MCF 10A (cell line): ENCODE measurements at regions not wholly inside any gene's neighbourhood (a gene's known extent, or its start where the extent isn't known, plus 50 kb on each side); places are given as distances from the start of the nearest gene placed in this dataset.

ENCODE experiments used
- BruUV-seq: library from RNA; stranded (reverse); fragments of 400-500 nt; replicated peaks from 2 replicates; lab custom pipeline; 2021; lab: Mats Ljungman, UMichigan
- CTCF ChIA-PET: fragments of 300-600 bp; sonication (Branson Sonifier 250); formaldehyde crosslinking; extraction: SDS; loops from one replicate; lab custom pipeline; 2021; ENCODE audit warnings: antibody characterized with exemption, inconsistent platforms; lab: Yijun Ruan, JAX
- POLR2A ChIA-PET: fragments of 300-600, 350-650 bp; sonication (Branson Sonifier 250); formaldehyde crosslinking; extraction: SDS; loops from one replicate; lab custom pipeline; 2020; ENCODE audit warnings: antibody characterized with exemption, inconsistent platforms; lab: Yijun Ruan, JAX
- DNase-seq: peaks from one replicate; pipeline ENCODE4 v3.0.0-alpha.2; 2018; ENCODE audit not compliant: unreplicated experiment
- H3K27ac Mint-ChIP-seq: one replicate; pipeline ENCODE4 v1.8.0; 2022; ENCODE audit warnings: mild to moderate bottlenecking, low read depth, mixed read lengths; ENCODE audit not compliant: unreplicated experiment
- H3K27me3 Mint-ChIP-seq: one replicate; pipeline ENCODE4 v1.8.0; 2022; ENCODE audit warnings: mixed read lengths; ENCODE audit not compliant: insufficient read depth, unreplicated experiment
- H3K36me3 Mint-ChIP-seq: one replicate; pipeline ENCODE4 v1.8.0; 2022; ENCODE audit warnings: mild to moderate bottlenecking, moderate library complexity, mixed read lengths; ENCODE audit not compliant: insufficient read depth, unreplicated experiment
- H3K4me1 Mint-ChIP-seq: one replicate; pipeline ENCODE4 v1.8.0; 2022; ENCODE audit warnings: mixed read lengths; ENCODE audit not compliant: insufficient read depth, unreplicated experiment
- H3K4me3 Mint-ChIP-seq: one replicate; pipeline ENCODE4 v1.8.0; 2022; ENCODE audit warnings: mild to moderate bottlenecking, moderate library complexity, mixed read lengths; ENCODE audit not compliant: unreplicated experiment
- H3K9me3 Mint-ChIP-seq: one replicate; pipeline ENCODE4 v1.8.0; 2022; ENCODE audit warnings: mixed read lengths; ENCODE audit not compliant: unreplicated experiment
- intact Hi-C: fragments of 100-400 bp; cut with micrococcal nuclease; formaldehyde crosslinking; loops from 2 replicates; pipeline ENCODE4 v1.14.1; 2022
- TF ChIP-seq, protein P1 (sequence below): fragments of 200-600 bp; IDR thresholded peaks from one replicate; pipeline ENCODE4 v1.8.0; 2022; ENCODE audit warnings: antibody characterized with exemption, mild to moderate bottlenecking; ENCODE audit not compliant: unreplicated experiment

DNA sequence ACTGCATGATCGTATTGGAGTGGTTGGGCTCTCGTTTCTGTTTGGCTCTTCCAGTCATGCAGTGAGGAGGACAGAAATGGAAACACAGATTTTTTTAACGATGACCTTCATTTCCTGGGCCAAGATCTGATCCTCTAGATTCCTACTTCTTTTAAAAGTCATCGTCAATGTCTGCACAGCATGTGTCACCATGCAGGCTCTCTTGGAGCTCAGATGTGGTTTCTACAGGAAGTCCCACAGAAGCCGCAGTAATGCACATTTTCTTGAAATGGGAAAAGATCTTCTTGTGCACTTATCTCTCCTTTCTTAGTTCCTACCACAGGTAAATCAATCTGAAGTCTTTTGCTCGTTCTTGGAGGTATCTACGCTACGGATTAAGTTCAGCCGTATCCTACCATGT, 626.9 kb downstream of the EFNB2 start:
- POLR2A ChIA-PET, result interaction anchor here (0.7 to 1.8 kb wide), 2 partner anchors 9 to 507 kb away, joined by 3 to 4 read pairs; no protein-coding TSS in a partner anchor
- CTCF ChIA-PET, result interaction anchor here (0.9 kb wide), 1 partner anchor 39 kb away, joined by 5 read pairs; no protein-coding TSS in a partner anchor
- Mint-ChIP-seq H3K9me3 (no peaks in the 10 kb centered on the region), H3K36me3 (no peaks in the 10 kb centered on the region), H3K27ac (no peak overlapping the region), H3K4me3 (no peak overlapping the region), H3K4me1 (no peaks in the 10 kb centered on the region), H3K27me3 (no peaks in the 10 kb centered on the region)
- no TSS peak for BruUV-seq
- intact Hi-C loops, result no loop called here
- no peak for DNase-seq
- TF ChIP-seq, protein P1, sequence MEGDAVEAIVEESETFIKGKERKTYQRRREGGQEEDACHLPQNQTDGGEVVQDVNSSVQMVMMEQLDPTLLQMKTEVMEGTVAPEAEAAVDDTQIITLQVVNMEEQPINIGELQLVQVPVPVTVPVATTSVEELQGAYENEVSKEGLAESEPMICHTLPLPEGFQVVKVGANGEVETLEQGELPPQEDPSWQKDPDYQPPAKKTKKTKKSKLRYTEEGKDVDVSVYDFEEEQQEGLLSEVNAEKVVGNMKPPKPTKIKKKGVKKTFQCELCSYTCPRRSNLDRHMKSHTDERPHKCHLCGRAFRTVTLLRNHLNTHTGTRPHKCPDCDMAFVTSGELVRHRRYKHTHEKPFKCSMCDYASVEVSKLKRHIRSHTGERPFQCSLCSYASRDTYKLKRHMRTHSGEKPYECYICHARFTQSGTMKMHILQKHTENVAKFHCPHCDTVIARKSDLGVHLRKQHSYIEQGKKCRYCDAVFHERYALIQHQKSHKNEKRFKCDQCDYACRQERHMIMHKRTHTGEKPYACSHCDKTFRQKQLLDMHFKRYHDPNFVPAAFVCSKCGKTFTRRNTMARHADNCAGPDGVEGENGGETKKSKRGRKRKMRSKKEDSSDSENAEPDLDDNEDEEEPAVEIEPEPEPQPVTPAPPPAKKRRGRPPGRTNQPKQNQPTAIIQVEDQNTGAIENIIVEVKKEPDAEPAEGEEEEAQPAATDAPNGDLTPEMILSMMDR, result no peak

DNA sequence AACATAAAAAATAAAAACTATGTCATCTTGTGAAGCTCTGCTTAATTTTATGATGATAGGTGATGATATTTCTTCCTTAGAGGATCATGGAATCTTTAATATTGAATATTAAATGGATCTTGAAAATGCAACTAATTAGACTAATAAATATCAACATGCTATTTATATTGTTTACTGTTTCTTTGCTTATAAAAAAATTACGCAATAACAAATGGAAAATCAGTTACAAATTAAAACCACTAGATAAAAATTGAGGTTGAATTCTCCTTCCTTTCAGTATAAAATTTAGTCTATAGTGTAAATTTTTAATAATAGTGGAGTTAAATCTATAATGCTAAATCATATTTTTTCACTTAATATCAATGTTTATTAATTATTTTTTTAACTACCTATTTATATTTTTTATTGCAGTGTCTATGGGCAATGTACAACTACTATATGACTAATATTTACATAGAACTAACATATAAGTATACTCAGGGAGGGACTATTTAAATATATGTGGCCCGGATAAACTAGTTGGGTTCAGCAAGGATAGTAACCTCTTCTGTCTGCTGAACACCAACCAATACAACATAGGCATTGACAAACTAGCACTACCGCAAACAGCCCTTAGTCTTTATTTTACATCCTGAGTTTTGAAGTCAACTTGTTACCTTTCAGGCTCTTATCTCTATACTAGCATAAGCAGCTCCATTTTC, 628.0 kb downstream of the EFNB2 start:
- Mint-ChIP-seq H3K27ac (no peak overlapping the region), H3K4me3 (no peak overlapping the region), H3K9me3 (no peaks in the 10 kb centered on the region), H3K36me3 (no peaks in the 10 kb centered on the region), H3K4me1 (no peaks in the 10 kb centered on the region), H3K27me3 (no peaks in the 10 kb centered on the region)
- DNase-seq, result no peak
- ChIA-PET POLR2A (interaction anchor here (1.8 kb wide), 1 partner anchor 10 kb away, joined by 4 read pairs; no protein-coding TSS in a partner anchor), CTCF (no interaction called here)
- intact Hi-C loops, result no loop called here
- BruUV-seq, result no TSS peak
- TF ChIP-seq, protein P1, result no peak

DNA sequence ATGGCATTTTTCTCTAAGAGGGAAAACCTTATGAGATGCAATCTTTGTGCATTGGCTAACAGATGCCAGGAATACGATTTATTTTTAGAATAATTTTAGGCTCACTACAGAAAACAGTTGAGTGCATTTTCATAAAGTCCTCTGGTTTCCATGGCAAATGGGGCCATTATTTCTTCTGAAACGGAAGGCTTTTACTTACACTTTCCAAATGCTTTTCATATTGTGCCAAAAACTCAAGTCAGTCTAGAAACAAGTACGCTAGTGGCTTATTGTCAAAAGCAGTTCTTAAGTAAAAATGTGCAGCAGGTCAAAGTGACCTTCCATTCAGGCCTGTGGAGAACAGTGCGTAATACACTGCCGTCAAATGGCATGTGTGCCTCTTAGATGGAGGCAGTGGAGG, 628.7 kb downstream of the EFNB2 start:
- TF ChIP-seq, protein P1, result no peak
- ChIA-PET POLR2A (interaction anchor here (1.8 kb wide), 1 partner anchor 11 kb away, joined by 4 read pairs; no protein-coding TSS in a partner anchor), CTCF (no interaction called here)
- H3K4me1 Mint-ChIP-seq, result no peaks in the 10 kb centered on the region
- H3K9me3 Mint-ChIP-seq, result no peaks in the 10 kb centered on the region
- no peak for DNase-seq
- H3K27me3 Mint-ChIP-seq, result no peaks in the 10 kb centered on the region
- no peak overlapping the region for H3K4me3 Mint-ChIP-seq
- intact Hi-C loops, result no loop called here
- no peaks in the 10 kb centered on the region for H3K36me3 Mint-ChIP-seq
- no peak overlapping the region for H3K27ac Mint-ChIP-seq
- no TSS peak for BruUV-seq

DNA sequence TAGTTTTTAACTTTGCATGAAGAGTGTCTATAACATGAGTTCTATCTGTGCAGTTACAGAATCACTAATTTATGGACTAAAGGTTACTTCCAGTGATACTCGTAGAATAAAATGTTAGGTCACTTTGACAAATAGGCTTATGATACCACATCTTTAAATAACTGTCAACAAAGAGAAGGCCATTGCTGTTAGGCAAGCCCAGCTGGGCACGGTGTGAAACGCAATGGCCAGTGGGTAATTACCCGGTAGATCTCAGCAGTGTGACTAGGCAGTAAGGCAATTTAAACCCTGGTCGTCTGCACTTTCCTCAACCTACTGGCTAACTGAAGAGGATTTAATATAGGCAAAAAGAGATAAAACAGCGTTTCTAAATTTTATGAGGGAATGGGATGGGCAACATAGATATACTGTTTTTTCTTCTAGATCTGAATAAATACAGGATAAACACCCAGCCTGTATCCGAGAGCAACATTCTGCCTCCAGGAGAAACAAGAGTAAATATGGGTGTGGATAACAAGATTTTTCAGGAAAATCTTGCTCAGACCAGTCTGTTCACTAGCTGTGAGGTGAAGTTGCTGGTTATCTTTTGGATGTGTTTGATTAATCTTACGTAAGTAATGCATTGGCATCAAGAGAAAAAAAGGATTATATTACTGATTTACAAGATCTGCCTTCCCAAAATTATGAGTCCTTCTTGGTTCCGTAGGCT, 631.3 kb downstream of the EFNB2 start:
- Mint-ChIP-seq H3K4me1 (no peaks in the 10 kb centered on the region), H3K27me3 (no peaks in the 10 kb centered on the region), H3K27ac (no peak overlapping the region), H3K4me3 (no peak overlapping the region), H3K36me3 (no peaks in the 10 kb centered on the region), H3K9me3 (no peaks in the 10 kb centered on the region)
- TF ChIP-seq, protein P1, result no peak
- BruUV-seq, result no TSS peak
- no peak for DNase-seq
- CTCF ChIA-PET, result interaction anchor here (0.6 kb wide), 1 partner anchor 911 kb away, joined by 3 read pairs; no protein-coding TSS in a partner anchor
- POLR2A ChIA-PET, result interaction anchor here (0.6 kb wide), 1 partner anchor 9 kb away, joined by 3 read pairs; no protein-coding TSS in a partner anchor
- intact Hi-C loops, result no loop called here
